Right atrium auricular region (tissue), 2 donors: ENCODE measurements at regions not wholly inside any gene's neighbourhood (a gene's known extent, or its start where the extent isn't known, plus 50 kb on each side); places are given as distances from the start of the nearest gene placed in this dataset.

Experiments used
- DNase-seq: peaks from one replicate; pipeline ENCODE4 v3.0.0-alpha.2; 2019; ENCODE audit warnings: low spot score
- H3K27ac ChIP-seq, 2 donors: fragments of 200-600 bp; sonication (generic); 1 replicate in 1 of 2; 2 replicates in 1 of 2; pipeline ENCODE4 v1.5.1; 2016 to 2019
- H3K27me3 ChIP-seq, 2 donors: fragments of 200-600 bp; sonication (generic); one replicate each; pipeline versions ENCODE4 v1.5.1 to v1.6.0; 2017 to 2019
- H3K36me3 ChIP-seq: fragments of 200-600 bp; sonication (generic); one replicate; pipeline ENCODE4 v1.5.1; 2016
- H3K4me1 ChIP-seq, 2 donors: fragments of 200-600 bp; sonication (generic); one replicate each; pipeline versions ENCODE4 v1.5.1 to v1.6.0; 2017 to 2019
- H3K4me3 ChIP-seq, 2 donors: fragments of 200-600 bp; sonication (generic); 1 replicate in 1 of 2; 2 replicates in 1 of 2; pipeline ENCODE4 v1.5.1; 2017 to 2019; ENCODE audit warnings: mild to moderate bottlenecking in 1 of 2, moderate library complexity in 1 of 2
- H3K9me3 ChIP-seq, 2 donors: fragments of 200-600 bp; sonication (generic); one replicate each; pipeline ENCODE4 v1.5.1; 2019
- CTCF ChIP-seq, 2 donors: fragments of 200-600 bp; sonication (generic); IDR thresholded peaks; one replicate each; pipeline ENCODE4 v1.5.1; 2019; ENCODE audit warnings: antibody characterized with exemption in 2 of 2

- Histone ChIP-seq H3K27me3 (no peaks in the 10 kb centered on the region), H3K4me3 (no peak overlapping the region), H3K9me3 (no peaks in the 10 kb centered on the region), H3K4me1 (peaks cover 0 to 32% of the 10 kb centered on the region in 2 donors), H3K36me3 (no peaks in the 10 kb centered on the region), H3K27ac (no peak overlapping the region)
- no peak for TF ChIP-seq CTCF (IDR thresholded peaks at IDR 0.05)
- DNase-seq, result no peak
These were observed 128.4 kb downstream of the TM9SF2 start for GRCh38 chr13:99629641-99630040.

DNA sequence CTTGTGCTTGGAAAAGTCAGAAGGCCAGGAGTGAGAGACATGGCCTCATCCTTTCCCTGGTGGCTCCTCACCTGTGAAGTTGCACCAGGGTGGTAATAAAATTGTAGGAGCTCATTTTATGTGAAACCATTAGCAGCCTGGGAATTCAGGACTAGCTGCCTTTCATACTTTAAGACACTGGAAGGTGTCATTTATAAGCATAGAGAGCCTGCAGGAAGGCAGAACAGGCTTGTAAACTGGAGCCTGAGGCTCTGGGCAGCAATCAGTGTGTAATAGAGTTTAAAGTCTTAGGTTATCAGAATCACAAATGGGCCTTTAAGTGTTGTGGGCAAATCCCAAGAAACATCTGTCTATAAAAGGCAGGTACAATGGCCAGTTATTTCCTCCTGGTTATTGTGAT, 127.2 kb downstream of the TM9SF2 start:
- no peak for TF ChIP-seq CTCF (IDR thresholded peaks at IDR 0.05)
- Histone ChIP-seq H3K36me3 (no peaks in the 10 kb centered on the region), H3K27me3 (no peaks in the 10 kb centered on the region), H3K4me1 (peaks cover 0 to 32% of the 10 kb centered on the region in 2 donors), H3K9me3 (no peaks in the 10 kb centered on the region), H3K27ac (no peak overlapping the region), H3K4me3 (no peak overlapping the region)
- DNase-seq, result no peak

- Histone ChIP-seq H3K9me3 (no peaks in the 10 kb centered on the region), H3K27me3 (no peaks in the 10 kb centered on the region), H3K27ac (no peak overlapping the region), H3K36me3 (no peaks in the 10 kb centered on the region), H3K4me1 (peaks cover 0 to 32% of the 10 kb centered on the region in 2 donors), H3K4me3 (no peak overlapping the region)
- no peak for TF ChIP-seq CTCF (IDR thresholded peaks at IDR 0.05)
- no peak for DNase-seq
These were observed 125.3 kb downstream of the TM9SF2 start for GRCh38 chr13:99626461-99627082.

DNA sequence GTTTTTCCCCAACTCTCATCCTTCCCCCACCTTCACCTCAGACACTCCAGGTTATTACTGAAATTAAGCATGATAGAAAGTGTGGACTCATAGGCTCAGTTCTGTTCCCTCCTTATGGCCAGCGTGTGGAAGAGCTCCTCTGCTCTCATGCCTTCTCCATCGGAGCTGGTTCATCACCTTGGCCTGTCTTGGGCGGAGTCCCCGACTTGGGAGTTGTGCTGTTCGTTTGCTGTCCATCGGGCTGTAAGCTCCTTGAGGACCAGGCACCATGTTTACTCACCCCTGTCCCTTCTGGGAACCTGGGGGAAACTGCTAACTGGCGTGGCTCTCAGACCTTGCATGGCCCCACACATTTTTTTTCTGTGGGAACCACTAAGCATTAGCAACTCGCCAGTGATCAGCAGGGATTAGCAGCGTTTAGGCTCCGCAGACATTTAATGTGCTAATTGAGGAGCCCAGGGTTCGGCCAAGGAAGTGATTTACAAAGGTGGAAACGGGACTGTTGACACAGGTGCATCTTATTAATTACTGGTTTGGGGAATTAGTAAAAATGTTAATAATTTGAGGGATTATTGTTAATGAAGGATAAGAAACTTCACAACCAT, 123.8 kb downstream of the TM9SF2 start:
- no peaks in the 10 kb centered on the region for H3K27me3 ChIP-seq
- H3K36me3 ChIP-seq, result no peaks in the 10 kb centered on the region
- H3K4me3 ChIP-seq, result no peak overlapping the region
- H3K27ac ChIP-seq, result no peak overlapping the region
- no peaks in the 10 kb centered on the region for H3K9me3 ChIP-seq
- DNase-seq, result no peak
- TF ChIP-seq CTCF (IDR thresholded peaks at IDR 0.05), result no peak
- H3K4me1 ChIP-seq, result peaks cover 0 to 22% of the 10 kb centered on the region in 2 donors

GRCh38 chr13:99620806-99621205, 119.5 kb downstream of the TM9SF2 start:
- Histone ChIP-seq H3K9me3 (no peaks in the 10 kb centered on the region), H3K27me3 (no peaks in the 10 kb centered on the region), H3K4me1 (no peaks in the 10 kb centered on the region), H3K27ac (no peak overlapping the region), H3K4me3 (no peak overlapping the region), H3K36me3 (no peaks in the 10 kb centered on the region)
- no peak for TF ChIP-seq CTCF (IDR thresholded peaks at IDR 0.05)
- DNase-seq, result no peak

DNA sequence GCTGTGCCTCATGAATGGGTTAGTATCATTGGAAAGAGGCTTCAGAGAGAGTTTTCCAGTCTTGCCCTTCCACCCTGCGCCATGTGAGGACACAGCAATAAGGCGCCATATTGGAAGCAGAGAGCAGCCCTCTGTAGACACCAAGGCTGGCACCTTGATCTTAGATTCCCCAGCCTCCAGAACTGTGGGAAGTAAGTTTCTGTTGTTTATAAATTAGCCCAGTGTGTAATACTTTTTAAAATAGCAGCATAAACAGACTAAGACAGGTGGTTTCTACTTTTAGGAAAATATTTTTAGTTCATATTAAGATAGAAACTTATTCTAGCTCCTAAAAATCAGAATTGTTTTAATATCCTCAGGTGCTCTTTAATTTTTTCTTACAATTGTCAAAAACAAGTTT, 117.9 kb downstream of the TM9SF2 start:
- no peak for TF ChIP-seq CTCF (IDR thresholded peaks at IDR 0.05)
- no peak for DNase-seq
- Histone ChIP-seq H3K9me3 (no peaks in the 10 kb centered on the region), H3K27me3 (no peaks in the 10 kb centered on the region), H3K4me1 (no peaks in the 10 kb centered on the region), H3K27ac (no peak overlapping the region), H3K4me3 (no peak overlapping the region), H3K36me3 (no peaks in the 10 kb centered on the region)
